ENCODE measurements at regions not wholly inside any gene's neighbourhood (a gene's known extent, or its start where the extent isn't known, plus 50 kb on each side); places are given as distances from the start of the nearest gene placed in this dataset.

GRCh38 chr2:82355622-82356021 is 2051.1 kb upstream of the LRRTM1 start:
- no peak for TF ChIP-seq CTCF (IDR thresholded peaks at IDR 0.05; ENCODE audit: low read length)
- no peak for TF ChIP-seq EZH2 (IDR thresholded peaks at IDR 0.05; ENCODE audit: borderline replicate concordance, low read length)
